ENCODE measurements at regions not wholly inside any gene's neighbourhood (a gene's known extent, or its start where the extent isn't known, plus 50 kb on each side); places are given as distances from the start of the nearest gene placed in this dataset.

DNA sequence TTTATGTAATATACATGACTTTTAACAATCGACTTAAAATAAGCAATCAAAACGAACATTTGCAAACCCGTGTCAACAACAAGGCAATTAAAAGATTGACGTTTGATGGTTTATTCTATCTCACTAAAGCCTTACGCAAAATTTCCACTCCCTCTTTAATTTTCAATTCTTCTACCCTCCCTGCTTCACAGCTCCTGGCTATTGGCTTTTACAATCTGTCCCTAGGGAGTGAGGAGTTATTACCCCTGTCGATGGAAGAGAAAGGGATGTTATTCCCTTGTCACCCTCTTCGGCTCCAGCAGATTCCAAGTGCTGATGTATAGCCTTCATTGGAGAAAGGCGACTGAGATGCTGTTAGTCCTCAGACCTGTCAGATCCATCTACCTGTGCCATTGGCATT is 161.3 kb downstream of the ZNF281 start:
- no peak for DNase-seq

GRCh38 chr1:200247518-200247917 is 162.3 kb downstream of the ZNF281 start:
- DNase-seq = no peak

DNA sequence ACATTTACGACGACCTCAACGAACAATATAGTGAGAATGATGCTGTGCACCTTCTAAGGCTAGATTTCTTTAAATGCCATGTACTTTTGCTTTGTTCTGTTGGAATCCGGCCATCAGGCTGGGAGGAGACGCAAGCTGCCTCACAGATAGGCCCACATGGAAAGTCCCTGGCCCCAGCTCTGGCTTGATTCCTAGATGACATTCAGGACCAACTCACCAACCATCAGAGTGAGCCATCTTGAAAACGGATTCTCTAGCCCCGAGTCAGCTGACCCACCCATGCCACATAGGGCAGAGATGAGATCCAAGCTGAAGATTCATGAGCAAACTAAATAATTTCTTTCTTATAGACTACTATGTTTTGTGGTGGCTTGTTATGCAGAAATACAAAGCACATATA is 164.4 kb downstream of the ZNF281 start:
- DNase-seq = no peak

DNA sequence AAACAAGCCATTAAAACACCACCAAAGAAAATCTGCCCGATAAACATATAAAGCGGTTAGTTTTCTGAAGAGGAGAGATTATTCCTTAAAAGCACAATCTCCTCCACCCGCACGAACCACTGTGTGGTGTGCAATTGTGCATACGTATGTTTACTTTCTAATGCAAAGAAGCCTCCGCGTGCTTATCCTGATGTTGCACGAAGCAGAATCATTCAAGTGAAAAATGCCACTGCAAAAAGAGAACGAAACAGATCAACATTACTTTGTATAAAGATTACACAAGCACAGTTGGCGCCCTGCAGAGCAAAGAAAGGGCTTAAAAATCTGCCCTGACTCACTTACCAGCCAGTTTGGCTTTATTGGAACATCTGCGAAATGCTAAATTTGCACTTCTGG is 166.8 kb downstream of the ZNF281 start:
- no peak for DNase-seq

DNA sequence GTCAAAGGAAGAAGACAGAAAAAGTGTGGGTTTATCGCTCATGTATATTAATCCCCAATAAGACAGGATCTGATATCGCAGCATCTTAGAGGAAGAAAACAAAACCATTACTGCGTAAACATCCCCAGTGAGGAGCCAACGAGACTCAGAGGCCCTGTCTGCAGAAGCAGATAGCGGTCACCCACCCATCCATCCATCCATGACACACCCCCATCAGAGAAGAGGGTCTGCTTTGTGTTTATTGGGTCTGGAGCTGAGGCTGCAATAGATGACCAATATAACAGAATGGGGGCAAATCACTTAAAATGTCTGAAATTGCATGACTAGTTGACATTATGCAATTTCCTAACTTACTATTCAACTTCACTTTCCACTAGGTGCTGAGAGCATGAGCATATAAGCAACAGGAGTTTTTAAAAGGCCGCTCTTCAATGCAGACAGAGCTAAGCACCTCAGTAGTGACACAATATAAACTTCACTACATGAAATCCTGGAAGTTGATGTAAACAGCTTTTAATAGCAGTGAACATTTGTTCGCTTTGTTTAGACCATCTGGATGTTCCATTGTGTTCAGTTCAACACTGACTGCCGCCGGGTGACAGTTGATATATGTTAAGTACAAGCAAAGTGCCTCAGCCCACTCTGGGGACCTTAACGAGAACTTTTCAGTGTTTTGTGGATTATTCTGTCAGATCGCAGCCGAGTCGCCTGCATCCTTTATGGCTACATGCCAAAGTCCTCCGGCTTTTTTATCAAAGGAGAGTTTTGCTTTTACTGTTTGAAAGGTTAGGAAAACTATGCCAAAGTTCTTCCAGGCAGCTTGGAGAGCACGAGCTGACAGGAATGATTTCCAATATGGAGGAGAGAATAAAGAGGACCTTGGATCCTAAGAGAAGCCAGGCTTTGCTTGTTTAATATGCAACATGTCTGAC is 167.5 kb downstream of the ZNF281 start:
- peak; percentile 30 for DNase-seq

DNA sequence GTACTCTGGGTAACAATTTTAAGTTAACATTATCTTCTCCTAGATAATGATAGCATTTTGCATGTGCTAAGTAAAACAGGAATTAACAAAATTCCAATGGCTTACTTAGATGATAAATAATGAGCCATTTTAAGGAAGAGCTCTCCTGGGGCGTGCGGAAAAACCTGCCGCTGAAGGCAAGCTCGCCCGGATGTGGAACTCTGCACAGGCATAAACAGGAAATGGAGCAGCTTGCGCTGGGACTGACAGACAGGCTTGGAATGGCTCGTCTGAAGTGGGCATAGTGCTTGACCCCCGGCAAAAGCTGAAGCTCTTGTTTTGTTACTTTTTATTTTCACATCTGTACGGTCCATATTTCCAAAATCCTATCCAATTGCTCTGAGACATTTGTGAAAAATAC is 169.2 kb downstream of the ZNF281 start:
- DNase-seq = no peak

GRCh38 chr1:200238311-200238710 is 171.5 kb downstream of the ZNF281 start:
- no peak for DNase-seq

DNA sequence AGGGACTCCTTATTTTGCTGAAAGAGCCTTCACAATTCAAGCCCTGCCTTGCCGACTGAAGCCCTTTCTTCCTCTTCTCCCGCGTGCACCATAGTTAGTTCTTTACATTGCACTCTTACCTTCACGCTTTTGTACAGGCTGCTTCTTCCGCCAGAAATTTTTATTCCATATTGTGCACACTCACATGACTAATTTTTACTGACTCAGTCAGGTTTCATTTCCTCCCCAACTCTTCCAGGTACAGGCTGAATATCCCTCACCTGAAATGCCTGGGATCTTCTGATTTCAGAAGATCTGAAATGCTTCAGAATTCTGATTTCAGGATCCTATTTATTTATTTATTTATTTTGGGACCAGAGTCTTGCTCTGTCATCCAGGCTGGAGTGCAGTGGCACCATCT is 172.8 kb downstream of the ZNF281 start:
- no peak for DNase-seq

GRCh38 chr1:200234938-200235337 is 174.9 kb downstream of the ZNF281 start:
- no peak for DNase-seq

GRCh38 chr1:200233393-200233792 is 176.4 kb downstream of the ZNF281 start:
- no peak for DNase-seq

DNA sequence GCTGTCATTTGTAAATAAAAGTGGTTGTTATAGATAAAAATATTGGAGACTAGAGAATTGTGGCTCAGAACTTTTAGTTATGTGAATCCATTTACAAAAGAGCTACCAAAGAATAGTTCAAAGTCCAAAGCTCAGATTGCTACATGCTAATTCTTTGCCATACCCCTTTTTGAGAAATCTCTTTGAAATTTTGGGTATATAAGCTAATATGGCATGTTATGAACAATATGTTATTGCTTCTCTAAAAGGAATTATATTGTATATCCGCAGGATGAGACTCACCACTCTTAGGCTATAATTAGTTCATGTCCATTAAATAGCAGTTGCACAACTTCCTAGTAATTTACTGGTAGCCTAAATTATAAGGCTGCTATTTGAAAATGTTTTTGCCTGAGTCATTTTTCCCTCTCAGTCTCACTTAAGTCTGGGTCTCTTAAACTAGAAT is 178.0 kb downstream of the ZNF281 start:
- DNase-seq = no peak

DNA sequence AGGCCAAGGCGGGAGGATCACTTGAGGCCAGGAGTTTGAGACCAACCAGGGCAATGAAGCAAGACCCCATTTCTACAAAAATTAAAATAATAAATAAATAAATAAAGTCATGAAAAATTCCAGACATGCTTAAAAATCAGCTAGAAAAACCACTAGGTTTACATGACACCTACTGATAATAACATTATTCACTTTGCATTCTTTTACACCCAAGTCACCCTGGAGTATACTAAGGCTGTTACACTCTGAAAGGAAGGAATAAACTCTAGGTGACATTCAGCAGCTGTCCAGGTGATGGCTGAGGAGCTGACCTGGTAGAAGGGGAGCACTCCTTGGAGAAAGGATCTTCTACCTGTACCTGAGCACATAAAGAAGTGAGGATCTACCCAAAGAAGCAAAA is 179.2 kb downstream of the ZNF281 start:
- no peak for DNase-seq

- no peak for DNase-seq
Measured at GRCh38 chr1:200228486-200228885, 181.3 kb downstream of the ZNF281 start.

- no peak for DNase-seq
Measured at GRCh38 chr1:200228081-200228480, 181.8 kb downstream of the ZNF281 start.
